ENCODE measurements at regions not wholly inside any gene's neighbourhood (a gene's known extent, or its start where the extent isn't known, plus 50 kb on each side); places are given as distances from the start of the nearest gene placed in this dataset.

DNA sequence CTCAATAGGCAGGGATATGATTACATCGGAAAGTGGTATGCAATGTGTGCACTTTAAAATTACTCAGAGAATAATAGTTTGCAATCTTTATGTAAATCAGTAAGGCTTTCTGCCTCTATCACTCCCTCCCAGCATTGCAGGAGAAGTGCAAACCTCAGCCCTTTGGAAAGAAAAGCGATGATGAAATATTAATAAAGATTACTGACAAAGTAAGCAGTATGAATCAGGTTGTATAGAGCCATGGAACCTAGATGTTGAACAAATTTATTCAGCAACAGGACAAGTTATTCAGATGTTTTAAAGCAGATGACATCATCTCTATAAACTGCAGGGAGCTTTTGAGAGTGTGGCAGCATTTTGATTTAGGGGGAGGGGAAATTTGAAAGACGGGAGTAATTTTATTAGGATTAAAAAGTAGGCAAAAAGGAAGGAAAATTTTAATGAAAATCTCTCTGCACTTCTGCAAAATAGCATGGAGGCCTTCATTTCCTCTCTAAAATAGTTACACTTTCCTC is 631.7 kb upstream of the GRIA3 start:
- no peak overlapping the region for H3K27ac ChIP-seq
- TF ChIP-seq, protein P1, sequence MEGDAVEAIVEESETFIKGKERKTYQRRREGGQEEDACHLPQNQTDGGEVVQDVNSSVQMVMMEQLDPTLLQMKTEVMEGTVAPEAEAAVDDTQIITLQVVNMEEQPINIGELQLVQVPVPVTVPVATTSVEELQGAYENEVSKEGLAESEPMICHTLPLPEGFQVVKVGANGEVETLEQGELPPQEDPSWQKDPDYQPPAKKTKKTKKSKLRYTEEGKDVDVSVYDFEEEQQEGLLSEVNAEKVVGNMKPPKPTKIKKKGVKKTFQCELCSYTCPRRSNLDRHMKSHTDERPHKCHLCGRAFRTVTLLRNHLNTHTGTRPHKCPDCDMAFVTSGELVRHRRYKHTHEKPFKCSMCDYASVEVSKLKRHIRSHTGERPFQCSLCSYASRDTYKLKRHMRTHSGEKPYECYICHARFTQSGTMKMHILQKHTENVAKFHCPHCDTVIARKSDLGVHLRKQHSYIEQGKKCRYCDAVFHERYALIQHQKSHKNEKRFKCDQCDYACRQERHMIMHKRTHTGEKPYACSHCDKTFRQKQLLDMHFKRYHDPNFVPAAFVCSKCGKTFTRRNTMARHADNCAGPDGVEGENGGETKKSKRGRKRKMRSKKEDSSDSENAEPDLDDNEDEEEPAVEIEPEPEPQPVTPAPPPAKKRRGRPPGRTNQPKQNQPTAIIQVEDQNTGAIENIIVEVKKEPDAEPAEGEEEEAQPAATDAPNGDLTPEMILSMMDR (IDR thresholded peaks at IDR 0.05): no peak
- TF ChIP-seq POLR2A (IDR thresholded peaks at IDR 0.05): no peak
- no peak for TF ChIP-seq EP300 (IDR thresholded peaks at IDR 0.05)
- H3K36me3 ChIP-seq: no peaks in the 10 kb centered on the region
- H3K4me3 ChIP-seq: no peak overlapping the region
- intact Hi-C loops (cut with DNase I): no loop called here
- no peaks in the 10 kb centered on the region for H3K27me3 ChIP-seq
- no peak for DNase-seq
- no peaks in the 10 kb centered on the region for H3K9me3 ChIP-seq
- H3K4me1 ChIP-seq (ENCODE audit: insufficient read depth): no peaks in the 10 kb centered on the region
- WGBS, 3 donors: 60 to 74% (median 60%) methylated on average over 3 of the region's 3 CpGs

DNA sequence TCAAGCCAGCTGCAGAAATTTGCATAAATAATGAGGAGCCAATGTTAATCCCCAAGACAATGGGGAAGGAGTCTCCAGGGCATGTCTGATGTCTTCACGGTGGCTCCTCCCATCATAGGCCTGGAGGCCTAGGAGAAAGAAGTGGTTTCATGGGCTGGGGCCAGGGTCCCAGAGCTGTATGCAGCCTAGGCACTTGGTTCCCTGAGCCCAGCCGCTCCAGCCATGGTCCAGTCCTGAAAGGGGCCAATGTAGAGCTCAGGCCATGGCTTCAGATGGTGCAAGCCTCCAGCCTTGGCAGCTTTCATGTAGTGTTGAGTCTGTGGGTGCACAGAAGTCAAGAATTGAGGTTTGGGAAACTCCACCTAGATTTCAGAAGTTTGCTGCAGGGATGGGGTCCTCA is 628.2 kb upstream of the GRIA3 start:
- intact Hi-C loops (cut with DNase I): no loop called here
- H3K36me3 ChIP-seq: no peaks in the 10 kb centered on the region
- 56 to 65% (median 64%) methylated on average over 2 of the region's 2 CpGs for WGBS, 3 donors

DNA sequence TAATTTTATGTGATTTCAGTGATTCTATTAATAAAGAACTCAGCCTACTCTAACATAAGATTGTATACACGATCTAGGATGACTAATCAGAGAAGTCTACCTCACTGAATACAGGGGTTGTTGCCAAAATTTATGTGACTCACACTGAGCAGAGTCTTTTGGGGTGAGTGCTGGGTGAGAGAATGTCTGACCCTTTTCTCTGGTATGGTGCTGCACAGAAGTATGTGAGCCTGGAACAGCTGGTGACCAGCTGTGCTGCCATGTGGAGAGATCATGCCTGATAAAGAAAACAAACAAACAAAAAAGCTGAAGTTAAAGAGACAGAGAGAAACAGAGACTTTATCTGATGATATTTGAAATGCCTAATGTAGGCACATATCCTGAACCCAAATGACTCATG is 618.1 kb upstream of the GRIA3 start:
- intact Hi-C loops (cut with DNase I): no loop called here
- H3K4me3 ChIP-seq: no peak overlapping the region
- H3K27ac ChIP-seq: no peak overlapping the region
- H3K4me1 ChIP-seq (ENCODE audit: insufficient read depth): no peaks in the 10 kb centered on the region
- 0 to 5% (median 4%) methylated on average over 1 of the region's 1 CpG for WGBS, 3 donors
- TF ChIP-seq, protein P1 (IDR thresholded peaks at IDR 0.05): no peak
- TF ChIP-seq EP300 (IDR thresholded peaks at IDR 0.05): no peak
- no peak for TF ChIP-seq POLR2A (IDR thresholded peaks at IDR 0.05)
- no peaks in the 10 kb centered on the region for H3K27me3 ChIP-seq
- DNase-seq: no peak
- no peaks in the 10 kb centered on the region for H3K36me3 ChIP-seq
- H3K9me3 ChIP-seq: no peaks in the 10 kb centered on the region

More for the DNA sequence above, 628.2 kb upstream of the GRIA3 start:
- no peak for DNase-seq
- no peak overlapping the region for H3K27ac ChIP-seq
- H3K9me3 ChIP-seq: no peaks in the 10 kb centered on the region
- H3K4me1 ChIP-seq (ENCODE audit: insufficient read depth): no peaks in the 10 kb centered on the region
- no peaks in the 10 kb centered on the region for H3K27me3 ChIP-seq
- no peak for TF ChIP-seq POLR2A (IDR thresholded peaks at IDR 0.05)
- TF ChIP-seq, protein P1 (IDR thresholded peaks at IDR 0.05): no peak
- TF ChIP-seq EP300 (IDR thresholded peaks at IDR 0.05): no peak
- H3K4me3 ChIP-seq: no peak overlapping the region

DNA sequence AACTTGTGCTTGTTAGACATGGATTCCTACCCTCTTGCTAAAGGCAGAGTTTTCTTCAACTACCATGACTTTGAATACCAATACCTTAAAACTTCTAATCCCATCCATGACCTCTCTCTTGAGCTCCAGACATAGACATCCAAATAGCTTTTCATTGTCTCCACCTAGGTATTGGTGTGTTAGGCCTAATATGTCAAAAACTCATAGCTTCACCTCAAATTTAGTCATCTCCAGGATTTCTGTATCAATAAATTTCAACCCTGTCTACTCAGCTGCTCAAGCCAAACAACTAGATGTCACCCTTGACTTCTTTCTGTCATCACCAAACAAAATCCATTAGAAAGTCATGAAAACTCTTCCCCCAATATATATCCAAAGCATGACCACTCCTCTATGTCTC is 617.7 kb upstream of the GRIA3 start:
- no peak overlapping the region for H3K27ac ChIP-seq
- H3K4me3 ChIP-seq: no peak overlapping the region
- TF ChIP-seq POLR2A (IDR thresholded peaks at IDR 0.05): no peak
- TF ChIP-seq, protein P1 (IDR thresholded peaks at IDR 0.05): no peak
- no peak for TF ChIP-seq EP300 (IDR thresholded peaks at IDR 0.05)
- intact Hi-C loops (cut with DNase I): no loop called here
- no peaks in the 10 kb centered on the region for H3K27me3 ChIP-seq
- no peak for DNase-seq
- no peaks in the 10 kb centered on the region for H3K9me3 ChIP-seq
- H3K4me1 ChIP-seq (ENCODE audit: insufficient read depth): no peaks in the 10 kb centered on the region
- H3K36me3 ChIP-seq: no peaks in the 10 kb centered on the region

Data from ovary (tissue), 7 donors.